PC-3 (cell line): ENCODE measurements at regions not wholly inside any gene's neighbourhood (a gene's known extent, or its start where the extent isn't known, plus 50 kb on each side); places are given as distances from the start of the nearest gene placed in this dataset.

ENCODE experiments used
- EZH2 ChIP-seq: fragments of 300-600 bp; sonication (generic); IDR thresholded peaks from one replicate; pipeline ENCODE4 v1.6.1; 2017; ENCODE audit warnings: antibody characterized with exemption, mild to moderate bottlenecking, low read length; ENCODE audit not compliant: unreplicated experiment
- EZH2phosphoT487 ChIP-seq: fragments of 300-600 bp; sonication (generic); IDR thresholded peaks from 2 replicates; pipeline ENCODE4 v1.6.1; 2018; ENCODE audit warnings: mild to moderate bottlenecking, antibody characterized with exemption, low read length, borderline replicate concordance
- TF ChIP-seq, protein P1 (sequence below): fragments of 300-600 bp; sonication (generic); conservative IDR thresholded peaks from 2 replicates; pipeline ENCODE4 v1.5.1; 2017; ENCODE audit warnings: antibody characterized with exemption, low read depth, mild to moderate bottlenecking, low read length

DNA sequence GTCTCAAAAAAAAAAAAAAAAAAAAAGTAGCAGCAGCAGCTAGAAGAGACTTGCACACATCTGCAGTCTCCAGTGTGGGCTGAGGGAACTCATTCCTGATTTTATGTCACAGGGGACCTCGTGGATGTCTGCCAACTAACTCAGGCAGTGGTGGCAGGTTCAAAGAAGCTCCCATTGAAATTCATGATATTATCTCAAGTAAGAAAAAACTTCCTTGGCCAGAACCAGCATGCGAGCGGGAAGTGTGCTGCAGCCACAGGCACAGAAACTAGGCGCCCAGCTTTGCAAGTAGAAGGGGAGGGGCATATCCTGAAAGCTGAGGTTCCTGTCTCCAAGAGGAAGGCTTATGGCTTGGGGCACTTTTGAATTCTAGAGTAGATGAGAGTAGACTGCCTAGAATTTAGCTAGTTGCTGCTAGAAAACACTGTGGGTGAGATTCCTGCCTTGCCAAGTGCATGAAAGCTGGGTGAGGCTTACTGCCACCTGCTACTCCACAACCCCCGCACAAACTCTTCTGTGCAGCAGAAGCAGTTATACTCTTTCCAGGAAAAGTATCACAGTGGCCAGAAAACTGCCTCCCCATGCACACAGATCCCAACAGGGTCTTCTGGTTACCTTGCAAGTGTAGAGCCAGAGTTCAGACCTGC, 603.8 kb upstream of the CA10 start:
- TF ChIP-seq, protein P1, sequence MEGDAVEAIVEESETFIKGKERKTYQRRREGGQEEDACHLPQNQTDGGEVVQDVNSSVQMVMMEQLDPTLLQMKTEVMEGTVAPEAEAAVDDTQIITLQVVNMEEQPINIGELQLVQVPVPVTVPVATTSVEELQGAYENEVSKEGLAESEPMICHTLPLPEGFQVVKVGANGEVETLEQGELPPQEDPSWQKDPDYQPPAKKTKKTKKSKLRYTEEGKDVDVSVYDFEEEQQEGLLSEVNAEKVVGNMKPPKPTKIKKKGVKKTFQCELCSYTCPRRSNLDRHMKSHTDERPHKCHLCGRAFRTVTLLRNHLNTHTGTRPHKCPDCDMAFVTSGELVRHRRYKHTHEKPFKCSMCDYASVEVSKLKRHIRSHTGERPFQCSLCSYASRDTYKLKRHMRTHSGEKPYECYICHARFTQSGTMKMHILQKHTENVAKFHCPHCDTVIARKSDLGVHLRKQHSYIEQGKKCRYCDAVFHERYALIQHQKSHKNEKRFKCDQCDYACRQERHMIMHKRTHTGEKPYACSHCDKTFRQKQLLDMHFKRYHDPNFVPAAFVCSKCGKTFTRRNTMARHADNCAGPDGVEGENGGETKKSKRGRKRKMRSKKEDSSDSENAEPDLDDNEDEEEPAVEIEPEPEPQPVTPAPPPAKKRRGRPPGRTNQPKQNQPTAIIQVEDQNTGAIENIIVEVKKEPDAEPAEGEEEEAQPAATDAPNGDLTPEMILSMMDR = no peak
- TF ChIP-seq EZH2 (no peak), EZH2phosphoT487 (no peak)
